ENCODE measurements at regions not wholly inside any gene's neighbourhood (a gene's known extent, or its start where the extent isn't known, plus 50 kb on each side); places are given as distances from the start of the nearest gene placed in this dataset.

DNA sequence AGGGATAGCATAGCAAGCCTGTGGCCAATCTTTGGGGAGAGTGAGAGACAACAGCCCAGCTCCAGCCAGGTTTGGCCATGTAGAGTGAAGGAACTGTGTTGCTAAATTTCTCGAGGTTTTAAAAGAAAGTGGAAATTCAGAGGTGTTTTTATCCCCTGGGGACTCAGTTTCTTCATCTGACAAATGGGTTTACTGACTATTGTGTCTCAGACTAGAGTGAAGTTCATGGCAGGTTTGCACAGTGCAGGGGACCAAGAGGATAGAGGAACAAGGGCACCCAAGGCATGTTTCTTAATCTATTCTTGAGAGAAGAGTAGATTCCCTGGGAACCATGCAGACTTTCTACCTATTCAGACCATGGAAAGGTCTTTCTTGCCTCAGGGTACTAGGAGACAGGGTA, 555.8 kb upstream of the C16orf82 start:
- TF ChIP-seq CTCF (IDR thresholded peaks at IDR 0.05; ENCODE audit: insufficient read depth, low read depth, low read length, missing control alignments) = no peak
- no peak overlapping the region for H3K4me3 ChIP-seq (ENCODE audit: low read depth, low read length)
- DNase-seq (ENCODE audit: low read depth) = no peak

GRCh38 chr16:26511463-26511862, 555.3 kb upstream of the C16orf82 start:
- TF ChIP-seq CTCF (IDR thresholded peaks at IDR 0.05; ENCODE audit: insufficient read depth, low read depth, low read length, missing control alignments) = no peak
- H3K4me3 ChIP-seq (ENCODE audit: low read depth, low read length) = no peak overlapping the region
- DNase-seq (ENCODE audit: low read depth) = no peak

DNA sequence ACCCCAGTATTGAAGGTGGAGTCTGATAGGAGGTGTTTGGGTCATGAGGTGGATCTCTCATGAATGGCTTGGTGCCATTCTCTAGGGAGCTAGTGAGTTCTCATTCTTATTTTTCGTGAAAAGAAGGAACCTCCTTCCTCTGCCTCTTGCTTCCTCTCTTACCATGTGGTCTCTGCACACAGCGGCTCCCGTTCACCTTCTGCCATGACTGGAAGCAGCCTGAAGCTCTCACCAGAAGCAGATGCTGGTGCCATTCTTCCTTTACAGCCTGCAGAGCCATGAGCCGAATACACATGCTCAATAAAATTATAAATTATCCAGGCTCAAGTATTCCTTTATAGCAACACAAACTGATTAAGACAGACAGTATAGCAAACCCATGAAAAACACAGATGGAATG, 545.1 kb upstream of the C16orf82 start:
- no peak for DNase-seq (ENCODE audit: low read depth)
- H3K4me3 ChIP-seq (ENCODE audit: low read depth, low read length) = no peak overlapping the region
- no peak for TF ChIP-seq CTCF (IDR thresholded peaks at IDR 0.05; ENCODE audit: insufficient read depth, low read depth, low read length, missing control alignments)

GRCh38 chr16:26524281-26524680, 542.4 kb upstream of the C16orf82 start:
- H3K4me3 ChIP-seq (ENCODE audit: low read depth, low read length) = no peak overlapping the region
- no peak for TF ChIP-seq CTCF (IDR thresholded peaks at IDR 0.05; ENCODE audit: insufficient read depth, low read depth, low read length, missing control alignments)
- DNase-seq (ENCODE audit: low read depth) = no peak

- DNase-seq (ENCODE audit: low read depth) = no peak
- no peak for TF ChIP-seq CTCF (IDR thresholded peaks at IDR 0.05; ENCODE audit: insufficient read depth, low read depth, low read length, missing control alignments)
- no peak overlapping the region for H3K4me3 ChIP-seq (ENCODE audit: low read depth, low read length)
These were observed 541.9 kb upstream of the C16orf82 start for GRCh38 chr16:26524846-26525245.

GRCh38 chr16:26525856-26526255, 540.9 kb upstream of the C16orf82 start:
- TF ChIP-seq CTCF (IDR thresholded peaks at IDR 0.05; ENCODE audit: insufficient read depth, low read depth, low read length, missing control alignments) = no peak
- H3K4me3 ChIP-seq (ENCODE audit: low read depth, low read length) = no peak overlapping the region
- no peak for DNase-seq (ENCODE audit: low read depth)

GRCh38 chr16:26526633-26527032, 540.1 kb upstream of the C16orf82 start:
- DNase-seq (ENCODE audit: low read depth) = no peak
- H3K4me3 ChIP-seq (ENCODE audit: low read depth, low read length) = no peak overlapping the region
- no peak for TF ChIP-seq CTCF (IDR thresholded peaks at IDR 0.05; ENCODE audit: insufficient read depth, low read depth, low read length, missing control alignments)
